Right cardiac atrium (tissue), 5 donors: ENCODE measurements at regions not wholly inside any gene's neighbourhood (a gene's known extent, or its start where the extent isn't known, plus 50 kb on each side); places are given as distances from the start of the nearest gene placed in this dataset.

Experiments used
- ATAC-seq, 2 donors: fragments of 200-7000 bp; cut with Tn5 transposase; one replicate each; pipeline versions ENCODE4 v1.8.0 to v1.9.1; 2020; ENCODE audit warnings: moderate library complexity in 2 of 2, mild to moderate bottlenecking in 1 of 2
- DNase-seq, 3 donors: peaks; one replicate each; pipeline ENCODE4 v3.0.0-alpha.2; 2020
- H3K27ac ChIP-seq: one replicate; pipeline ENCODE4 v1.5.1; 2013; ENCODE audit warnings: mild to moderate bottlenecking, low read length, control low read depth, moderate library complexity
- H3K27me3 ChIP-seq: one replicate; pipeline ENCODE4 v1.6.1; 2013; ENCODE audit not compliant: control insufficient read depth, insufficient read depth
- H3K4me1 ChIP-seq: one replicate; pipeline ENCODE4 v1.6.1; 2013; ENCODE audit warnings: low read length; ENCODE audit not compliant: control insufficient read depth, insufficient read depth
- H3K4me3 ChIP-seq: one replicate; pipeline ENCODE4 v1.5.1; 2013; ENCODE audit warnings: low read length, control low read depth
- H3K9me3 ChIP-seq: one replicate; pipeline ENCODE4 v1.6.1; 2013; ENCODE audit warnings: low read length; ENCODE audit not compliant: control insufficient read depth
- WGBS: extraction: QIAGEN DNeasy Blood & Tissue Kit; methylation state at CpG from one replicate; pipeline ENCODE4 v1.1.7; 2013; 5-methylcytosine and 5-hydroxymethylcytosine counted together
- intact Hi-C, 4 donors: fragments of 100-400 bp; cut with DNase I; formaldehyde crosslinking; loops; one replicate each; pipeline versions ENCODE4 v1.11.0 to v1.14.0; 2022 to 2023
- donor health status: healthy with polysubstance abuse.
- donor health status: DM: no; HTN: yes; CAD: no.
- donor health status: DM: no; HTN: no; CAD: no.
- donor health status: DM: no; HTN: yes; CAD: no; lungs with severe emphysema.
- donor health status: DM: yes; HTN: yes; CAD: no.

DNA sequence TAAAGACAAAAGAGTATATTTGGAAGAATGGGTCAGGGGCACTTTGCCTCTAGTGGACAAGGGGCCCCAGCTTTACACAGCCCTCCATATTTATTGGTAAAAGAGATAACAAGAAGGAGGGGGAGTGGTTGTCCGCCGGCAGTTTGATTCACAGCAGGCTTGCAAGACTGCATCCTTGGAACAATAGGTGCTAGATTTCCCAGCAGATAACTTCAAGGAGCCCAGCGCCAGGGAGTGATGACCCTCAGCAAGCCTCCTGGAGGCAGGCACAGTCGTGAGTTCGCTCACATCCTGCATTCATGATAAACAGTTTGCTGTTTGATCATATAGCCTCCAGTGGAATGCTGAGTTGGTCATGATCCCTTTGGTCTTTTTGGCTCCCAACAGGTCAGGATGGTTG lies 67.8 kb upstream of the INCENP start:
- no peak for ATAC-seq
- intact Hi-C loops = loop anchor here in 1 of 4 donors (10.0 kb wide), 1 partner anchor 101 kb away; the partner anchor contains the start of gene BEST1

DNA sequence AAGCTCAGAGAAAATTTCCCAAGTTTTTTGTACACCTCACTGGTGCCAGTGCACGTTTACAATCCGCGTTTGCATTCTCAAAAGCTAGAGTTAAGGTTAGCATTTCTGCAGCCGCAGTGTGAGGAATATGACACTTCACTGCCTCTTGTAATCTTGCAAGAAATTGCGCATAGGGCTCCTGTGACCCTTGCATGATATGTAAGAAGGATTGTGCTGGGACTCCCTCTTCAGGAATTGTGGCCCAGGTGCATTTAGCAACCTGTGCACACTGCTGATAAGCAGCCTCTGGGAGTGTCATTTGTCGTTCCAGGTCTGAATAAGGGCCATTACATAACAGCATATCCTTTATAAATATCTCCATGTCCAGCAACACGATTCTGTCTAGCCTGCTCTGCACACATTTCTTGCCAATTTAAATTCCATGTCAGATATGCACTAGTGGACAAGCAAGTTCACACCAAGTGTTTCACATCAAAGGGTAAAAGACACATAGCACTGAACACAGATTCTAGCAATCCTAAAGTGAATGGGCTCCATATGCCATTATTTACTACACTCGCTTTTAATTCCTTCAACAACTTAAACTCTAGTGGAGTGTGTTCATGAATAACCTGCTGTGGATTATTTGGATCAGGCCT lies 69.2 kb upstream of the INCENP start:
- WGBS = 52% methylated on average over 8 of the region's 8 CpGs
- intact Hi-C loops = loop anchor here in 1 of 4 donors (10.0 kb wide), 1 partner anchor 100 kb away; the partner anchor contains the start of gene BEST1
- H3K27me3 ChIP-seq = no peaks in the 10 kb centered on the region
- no peak overlapping the region for H3K27ac ChIP-seq
- H3K4me3 ChIP-seq = no peak overlapping the region
- no peaks in the 10 kb centered on the region for H3K9me3 ChIP-seq
- H3K4me1 ChIP-seq = no peaks in the 10 kb centered on the region
- ATAC-seq (no peak), DNase-seq (no peak)

More for the DNA sequence above, 67.8 kb upstream of the INCENP start:
- no peak overlapping the region for H3K4me3 ChIP-seq
- 48% methylated on average over 5 of the region's 5 CpGs for WGBS
- no peaks in the 10 kb centered on the region for H3K27me3 ChIP-seq
- H3K4me1 ChIP-seq = no peaks in the 10 kb centered on the region
- no peaks in the 10 kb centered on the region for H3K9me3 ChIP-seq
- no peak for DNase-seq
- H3K27ac ChIP-seq = no peak overlapping the region

DNA sequence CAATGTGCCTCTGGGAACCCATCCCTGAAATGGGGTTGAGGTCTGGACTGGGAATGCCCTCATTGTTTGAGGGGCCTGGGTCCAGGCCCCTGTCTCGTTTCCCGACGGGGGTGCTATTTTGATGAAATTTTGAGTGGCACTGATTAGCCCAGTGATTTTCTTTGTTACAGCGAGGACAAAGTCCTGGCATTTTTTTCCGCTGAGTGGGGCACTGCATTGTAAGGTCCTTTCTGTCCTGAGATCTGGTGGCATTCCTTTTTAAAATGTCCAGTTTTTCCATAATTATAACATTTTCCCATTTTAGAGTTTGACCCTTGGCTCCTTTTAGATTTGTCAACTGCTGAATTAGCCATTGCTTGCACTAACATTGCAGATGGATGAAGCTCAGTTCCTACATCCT lies 69.7 kb upstream of the INCENP start:
- Histone ChIP-seq H3K27ac (no peak overlapping the region), H3K9me3 (no peaks in the 10 kb centered on the region), H3K4me3 (no peak overlapping the region), H3K4me1 (no peaks in the 10 kb centered on the region), H3K27me3 (no peaks in the 10 kb centered on the region)
- DNase-seq (no peak), ATAC-seq (no peak)
- intact Hi-C loops = loop anchor here in 1 of 4 donors (10.0 kb wide), 1 partner anchor 99 kb away; the partner anchor contains the start of gene BEST1
- 90% methylated on average over 5 of the region's 5 CpGs for WGBS

DNA sequence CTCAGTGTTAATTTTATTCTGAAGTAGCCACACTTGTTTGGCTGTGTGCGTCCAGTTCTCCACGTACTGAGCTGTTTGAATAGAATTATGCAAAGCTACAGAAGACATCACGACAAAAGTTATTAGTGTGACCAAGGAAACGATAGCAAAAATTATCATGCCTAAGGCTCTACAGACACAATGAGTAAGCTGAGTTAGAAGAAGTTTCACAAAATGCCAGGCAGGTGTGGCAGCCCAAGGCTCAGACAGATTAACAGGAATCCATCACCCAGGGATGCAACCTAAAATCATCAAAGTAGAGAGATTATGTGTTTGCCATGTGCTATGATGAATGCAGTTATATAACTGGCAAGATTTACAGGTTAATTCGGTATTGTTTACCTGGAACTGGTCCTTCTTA lies 73.1 kb upstream of the INCENP start:
- WGBS = 95% methylated on average over 5 of the region's 5 CpGs
- intact Hi-C loops = loop anchor here in 1 of 4 donors (10.0 kb wide), 1 partner anchor 96 kb away; the partner anchor contains the start of gene BEST1
- Histone ChIP-seq H3K27ac (no peak overlapping the region), H3K9me3 (no peaks in the 10 kb centered on the region), H3K27me3 (no peaks in the 10 kb centered on the region), H3K4me3 (no peak overlapping the region), H3K4me1 (no peaks in the 10 kb centered on the region)
- no peak for ATAC-seq
- DNase-seq = no peak

DNA sequence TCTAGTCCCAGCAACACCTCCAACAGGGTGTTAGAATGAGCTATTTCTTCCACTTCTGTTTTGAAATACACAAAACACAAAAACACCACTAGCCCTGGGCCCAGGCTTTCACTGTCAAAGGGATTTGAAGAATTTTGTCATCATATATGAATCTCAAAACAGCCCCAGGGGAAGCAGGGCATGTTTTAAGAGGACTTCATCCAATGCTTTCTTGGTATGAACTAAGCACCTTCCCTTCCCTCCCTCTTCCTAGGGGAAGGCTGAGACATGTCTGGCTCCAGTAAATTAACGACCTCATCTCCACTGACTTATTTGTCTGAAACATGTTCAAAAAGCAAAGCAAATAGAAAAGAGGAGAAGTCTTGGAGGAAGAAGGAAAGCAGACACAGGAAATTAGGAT lies 75.7 kb upstream of the INCENP start:
- ATAC-seq = no peak
- intact Hi-C loops = no loop called here
- WGBS = 29% methylated on average over 1 of the region's 1 CpG

DNA sequence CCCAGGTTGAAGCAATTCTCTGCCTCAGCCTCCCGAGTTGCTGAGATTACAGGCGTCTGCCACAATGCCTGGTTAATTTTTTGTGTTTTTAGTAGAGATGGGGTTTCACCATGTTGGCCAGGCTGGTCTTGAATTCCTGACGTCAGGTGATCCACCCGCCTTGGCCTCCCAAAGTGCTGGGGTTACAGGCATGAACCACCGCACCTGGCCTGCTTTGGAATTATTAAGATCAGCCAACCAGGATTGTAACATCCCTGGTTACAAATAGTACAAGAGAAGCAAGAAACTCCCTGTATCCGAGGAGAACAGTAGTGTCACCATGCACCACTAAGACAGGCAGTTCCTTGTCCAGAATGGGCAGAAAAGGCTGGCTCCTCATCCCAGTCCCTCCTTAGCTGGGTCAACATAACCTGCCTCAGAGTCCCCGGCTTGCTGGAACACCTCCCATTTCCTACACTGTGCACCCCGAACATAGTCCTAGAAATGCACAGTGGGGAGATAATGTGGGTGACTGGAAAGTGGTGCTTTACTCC lies 77.2 kb upstream of the INCENP start:
- no peaks in the 10 kb centered on the region for H3K4me1 ChIP-seq
- intact Hi-C loops = no loop called here
- no peak overlapping the region for H3K4me3 ChIP-seq
- 80% methylated on average over 8 of the region's 8 CpGs for WGBS
- DNase-seq = no peak
- no peak for ATAC-seq
- H3K27ac ChIP-seq = no peak overlapping the region
- no peaks in the 10 kb centered on the region for H3K9me3 ChIP-seq
- no peaks in the 10 kb centered on the region for H3K27me3 ChIP-seq

More for the DNA sequence above, 75.7 kb upstream of the INCENP start:
- Histone ChIP-seq H3K4me3 (no peak overlapping the region), H3K27ac (no peak overlapping the region), H3K4me1 (no peaks in the 10 kb centered on the region), H3K9me3 (no peaks in the 10 kb centered on the region), H3K27me3 (no peaks in the 10 kb centered on the region)
- no peak for DNase-seq

DNA sequence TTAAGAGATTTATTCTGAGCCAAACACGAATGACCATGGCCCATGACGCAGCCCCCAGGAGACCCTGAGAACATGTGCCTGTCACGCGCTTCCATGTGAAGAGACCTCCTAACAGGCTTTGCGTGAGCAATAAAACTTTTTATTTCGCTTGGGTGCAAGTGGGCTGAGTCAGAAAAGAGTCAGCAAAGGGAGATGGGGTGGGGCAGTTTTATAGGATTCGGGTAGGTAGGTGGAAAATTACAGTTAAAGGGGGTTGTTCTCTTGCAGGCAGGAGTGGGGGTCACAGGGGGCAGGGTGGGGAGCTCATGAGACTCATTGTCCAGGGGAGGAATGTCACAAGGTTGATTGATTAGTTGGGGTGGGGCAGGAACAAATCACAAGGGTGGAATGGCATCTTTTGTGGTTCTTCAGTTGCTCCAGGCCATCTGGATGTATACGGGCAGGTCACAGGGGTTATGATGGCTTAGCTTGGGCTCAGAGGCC lies 77.2 kb upstream of the FTH1 start:
- ATAC-seq = no peak
- H3K9me3 ChIP-seq = peaks cover 1% of the 10 kb centered on the region
- no peaks in the 10 kb centered on the region for H3K4me1 ChIP-seq
- no peak overlapping the region for H3K27ac ChIP-seq
- no peak overlapping the region for H3K4me3 ChIP-seq
- 91% methylated on average over 8 of the region's 8 CpGs for WGBS
- intact Hi-C loops = no loop called here
- H3K27me3 ChIP-seq = no peaks in the 10 kb centered on the region
- DNase-seq = no peak

DNA sequence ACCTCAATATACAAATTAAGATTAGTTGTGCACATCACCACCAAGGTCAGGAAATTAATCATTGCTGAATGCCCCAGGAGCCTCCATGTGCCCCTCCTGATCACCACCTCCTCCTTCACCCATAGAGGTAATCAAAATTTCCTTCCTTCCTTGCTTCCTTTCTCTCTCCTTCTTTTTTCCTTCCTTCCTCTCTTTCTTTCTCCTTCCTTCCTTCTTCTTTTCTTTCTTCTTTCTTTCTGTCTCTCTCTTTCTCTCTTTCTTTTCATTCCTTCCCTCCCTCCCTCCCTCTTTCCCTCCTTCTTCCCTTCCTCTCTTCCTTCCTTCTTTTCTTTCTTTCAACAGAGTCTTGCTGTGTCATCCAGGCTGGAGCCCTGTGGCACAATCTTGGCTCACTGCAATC lies 67.9 kb upstream of the FTH1 start:
- intact Hi-C loops = no loop called here
- Histone ChIP-seq H3K27me3 (no peaks in the 10 kb centered on the region), H3K4me3 (no peak overlapping the region), H3K4me1 (no peaks in the 10 kb centered on the region), H3K27ac (no peak overlapping the region), H3K9me3 (peaks cover 5% of the 10 kb centered on the region)
- ATAC-seq (no peak), DNase-seq (no peak)

DNA sequence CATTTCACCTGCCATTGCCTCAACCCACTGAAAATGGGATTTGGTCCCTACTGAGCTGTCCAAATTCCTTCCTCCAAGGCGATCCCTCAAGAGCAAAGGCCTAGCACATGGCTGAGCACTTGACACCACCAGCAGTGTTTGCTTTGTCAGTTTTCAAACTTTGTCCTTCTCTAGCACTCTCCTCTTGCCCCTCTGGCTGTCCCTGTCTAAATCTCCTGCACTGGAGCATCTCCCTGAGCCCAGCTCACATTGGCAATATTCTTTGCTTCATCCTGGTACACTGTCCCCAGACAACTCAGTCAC lies 66.6 kb upstream of the FTH1 start:
- no peak overlapping the region for H3K27ac ChIP-seq
- peaks cover 5% of the 10 kb centered on the region for H3K9me3 ChIP-seq
- H3K4me3 ChIP-seq = no peak overlapping the region
- 90% methylated on average over 1 of the region's 1 CpG for WGBS
- DNase-seq (no peak), ATAC-seq (no peak)
- intact Hi-C loops = no loop called here
- no peaks in the 10 kb centered on the region for H3K27me3 ChIP-seq
- H3K4me1 ChIP-seq = no peaks in the 10 kb centered on the region

DNA sequence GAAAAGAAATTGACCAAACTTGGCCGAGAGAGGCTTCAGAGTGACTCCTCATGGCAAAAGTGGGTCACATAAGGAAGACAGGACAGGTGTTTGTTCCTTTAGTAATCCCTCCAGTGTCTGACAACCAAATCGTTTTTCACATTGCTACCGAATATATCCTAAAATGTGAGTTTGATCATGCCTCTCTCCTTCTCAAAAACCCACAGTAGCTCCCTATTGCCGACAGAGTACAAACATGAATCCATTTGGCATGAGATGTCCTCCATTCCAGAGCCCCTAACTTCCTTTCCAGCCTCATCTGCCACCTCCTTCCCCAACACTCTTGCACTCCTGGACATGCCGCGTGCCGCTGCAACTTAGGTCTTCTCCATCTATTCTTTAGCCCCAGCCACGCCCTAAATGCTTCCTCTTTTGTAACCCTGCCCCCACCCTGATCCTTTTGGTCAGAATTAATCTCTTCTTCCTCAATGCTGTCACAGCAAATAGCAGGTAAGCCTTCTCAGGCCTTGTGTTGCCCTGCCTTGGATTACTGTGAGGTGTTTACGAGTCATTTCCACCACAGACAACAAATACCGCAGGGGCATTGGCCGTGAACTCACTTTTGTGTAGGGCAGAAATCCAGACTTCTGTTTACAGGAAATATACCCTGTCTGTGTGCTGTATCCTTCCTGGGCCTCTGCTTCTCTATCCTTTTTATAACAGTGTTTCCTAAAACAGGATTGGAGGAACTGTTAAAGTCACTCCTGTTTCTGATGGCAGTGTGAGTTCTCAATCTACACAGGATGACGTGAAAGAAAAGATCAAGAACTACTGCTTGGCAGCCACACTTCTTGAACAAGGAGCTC lies 66.0 kb upstream of the FTH1 start:
- Histone ChIP-seq H3K9me3 (peaks cover 5% of the 10 kb centered on the region), H3K27me3 (no peaks in the 10 kb centered on the region), H3K4me1 (no peaks in the 10 kb centered on the region), H3K27ac (no peak overlapping the region), H3K4me3 (no peak overlapping the region)
- DNase-seq (no peak), ATAC-seq (no peak)
- 69% methylated on average over 12 of the region's 12 CpGs for WGBS
- intact Hi-C loops = no loop called here

DNA sequence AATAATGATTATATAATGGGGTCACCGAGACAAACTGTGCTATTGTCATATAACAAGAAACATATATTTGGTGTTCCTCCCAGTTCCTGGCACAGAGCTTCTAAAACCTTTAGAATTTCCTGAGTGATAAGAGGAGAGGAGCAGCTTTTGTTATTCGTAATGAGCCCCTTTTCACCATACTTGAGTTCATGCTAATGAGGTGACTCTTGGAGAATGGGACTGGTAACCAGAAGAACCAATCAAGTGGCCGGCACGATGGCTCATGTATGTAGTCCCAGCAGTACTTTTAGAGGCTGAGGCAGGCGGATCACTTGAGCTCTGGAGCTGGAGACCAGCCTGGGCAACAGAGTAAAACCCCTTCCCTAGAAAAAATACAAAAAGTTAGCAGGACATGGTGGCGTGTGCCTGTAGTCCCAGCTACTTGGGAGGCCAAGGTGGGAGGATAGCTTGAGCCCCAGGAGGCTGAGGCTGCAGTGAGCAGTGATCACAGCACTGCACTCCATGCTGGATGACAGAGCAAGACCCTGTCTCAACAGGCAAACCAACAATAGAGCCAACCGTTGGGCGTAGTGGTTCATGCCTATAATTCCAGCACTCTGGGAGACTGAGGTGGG lies 62.7 kb upstream of the FTH1 start:
- ATAC-seq = no peak
- Histone ChIP-seq H3K9me3 (peaks cover 5% of the 10 kb centered on the region), H3K27me3 (no peaks in the 10 kb centered on the region), H3K27ac (no peak overlapping the region), H3K4me1 (no peaks in the 10 kb centered on the region), H3K4me3 (no peak overlapping the region)
- 79% methylated on average over 8 of the region's 8 CpGs for WGBS
- no peak for DNase-seq
- intact Hi-C loops = no loop called here
